Endothelial cell of umbilical vein (primary cell): ENCODE measurements at regions not wholly inside any gene's neighbourhood (a gene's known extent, or its start where the extent isn't known, plus 50 kb on each side); places are given as distances from the start of the nearest gene placed in this dataset.

Source experiments
- BruUV-seq: library from RNA; stranded (reverse); fragments of 400-500 nt; replicated peaks from 2 replicates; lab custom pipeline; 2021; lab: Mats Ljungman, UMichigan
- CTCF ChIA-PET: fragments of 300-600, 350-600 bp; sonication (Branson Sonifier 250); formaldehyde crosslinking; loops from one replicate; lab custom pipeline; 2021; ENCODE audit warnings: antibody characterized with exemption, inconsistent platforms; lab: Charles Lee
- POLR2A ChIA-PET: fragments of 300-600, 350-600 bp; sonication (Branson Sonifier 250); formaldehyde crosslinking; loops from one replicate; lab custom pipeline; 2021; ENCODE audit warnings: antibody characterized with exemption, inconsistent platforms; lab: Charles Lee
- DNase-seq: peaks from one replicate; pipeline ENCODE4 v3.0.0-alpha.2; 2011; ENCODE audit warnings: low read depth, low spot score
- FAIRE-seq: peaks from 2 replicates; lab custom pipeline; 2011; peaks lifted over from hg19 to GRCh38; lab: Jason Lieb, UNC
- H2AFZ ChIP-seq: 2 replicates; pipeline ENCODE4 v1.6.0; 2012; ENCODE audit warnings: low read depth, low read length, control low read depth, inconsistent platforms
- H3K27ac ChIP-seq: 2 replicates; pipeline ENCODE4 v1.5.1; 2011; ENCODE audit warnings: low read depth, mild to moderate bottlenecking, control low read depth, low read length, moderate library complexity; ENCODE audit not compliant: insufficient read depth
- H3K27me3 ChIP-seq, 2 experiments: 2 replicates each; pipeline versions ENCODE4 v1.6.0 to v1.6.1; 2011; ENCODE audit warnings: low read length in 2 of 2, mixed read lengths in 1 of 2; ENCODE audit not compliant: control insufficient read depth in 2 of 2, insufficient read depth in 2 of 2
- H3K36me3 ChIP-seq, 2 experiments: 2 replicates in 1 of 2; 3 replicates in 1 of 2; pipeline ENCODE4 v1.5.1; 2011; ENCODE audit warnings: low read length in 2 of 2, mild to moderate bottlenecking in 1 of 2, moderate library complexity in 1 of 2; ENCODE audit not compliant: control insufficient read depth in 2 of 2, insufficient read depth in 2 of 2; ENCODE audit errors: extremely low read depth in 1 of 2
- H3K4me1 ChIP-seq: 3 replicates; pipeline ENCODE4 v1.5.1; 2011; ENCODE audit warnings: mild to moderate bottlenecking, low read length; ENCODE audit not compliant: control insufficient read depth, insufficient read depth; ENCODE audit errors: extremely low read depth
- H3K4me2 ChIP-seq: 2 replicates; pipeline ENCODE4 v1.6.1; 2011; ENCODE audit warnings: low read length, control low read depth, mixed read lengths; ENCODE audit not compliant: insufficient read depth
- H3K4me3 ChIP-seq, 3 experiments: fragments of 200-600 bp in 1 of 3; sonication (generic), shearing (Covaris generic) in 1 of 3; replicated peaks in 1 of 3; 2 replicates each; pipeline ENCODE4 v1.5.1; 2011 to 2016; ENCODE audit warnings: control low read depth in 3 of 3, low read length in 3 of 3, mild to moderate bottlenecking in 2 of 3, inconsistent platforms in 1 of 3, low read depth in 1 of 3, moderate library complexity in 1 of 3; ENCODE audit not compliant: insufficient read depth in 1 of 3
- H3K79me2 ChIP-seq: 2 replicates; pipeline ENCODE4 v1.6.0; 2012; ENCODE audit warnings: low read length, inconsistent platforms; ENCODE audit not compliant: control insufficient read depth, insufficient read depth
- H3K9ac ChIP-seq: replicated peaks from 2 replicates; pipeline ENCODE3; 2011; ENCODE audit warnings: low read length, control low read depth; ENCODE audit not compliant: insufficient read depth; ENCODE audit errors: extremely low read depth
- H3K9me1 ChIP-seq: replicated peaks from 3 replicates; pipeline ENCODE4 v1.6.0; 2011; ENCODE audit warnings: mild to moderate bottlenecking, low read length; ENCODE audit not compliant: control insufficient read depth, insufficient read depth; ENCODE audit errors: extremely low read depth
- H3K9me3 ChIP-seq: replicated peaks from 2 replicates; pipeline ENCODE4 v1.5.1; 2012; ENCODE audit warnings: low read length, inconsistent platforms; ENCODE audit not compliant: control insufficient read depth, insufficient read depth
- H4K20me1 ChIP-seq: replicated peaks from 2 replicates; pipeline ENCODE3; 2011; ENCODE audit warnings: mild to moderate bottlenecking, low read length; ENCODE audit not compliant: control insufficient read depth, insufficient read depth; ENCODE audit errors: extremely low read depth
- EZH2 ChIP-seq: IDR thresholded peaks from 2 replicates; pipeline ENCODE4 v1.6.1; 2012; ENCODE audit warnings: borderline replicate concordance, low read depth, mild to moderate bottlenecking, moderate library complexity, low read length, inconsistent platforms; ENCODE audit not compliant: severe bottlenecking
- FOS ChIP-seq: IDR thresholded peaks from 2 replicates; pipeline ENCODE4 v1.6.1; 2011; ENCODE audit warnings: mild to moderate bottlenecking, low read length, moderate library complexity, borderline replicate concordance; ENCODE audit not compliant: insufficient read depth
- GATA2 ChIP-seq: IDR thresholded peaks from 2 replicates; pipeline ENCODE4 v1.7.0; 2011; ENCODE audit warnings: low read depth, mild to moderate bottlenecking, moderate library complexity, mixed read lengths, low read length; ENCODE audit not compliant: insufficient read length, insufficient read depth
- JUN ChIP-seq: IDR thresholded peaks from 2 replicates; pipeline ENCODE4 v1.6.1; 2011; ENCODE audit warnings: borderline replicate concordance, low read depth; ENCODE audit not compliant: insufficient read length, insufficient read depth
- MYC ChIP-seq: IDR thresholded peaks from one replicate; pipeline ENCODE4 v1.6.1; 2011; ENCODE audit warnings: mild to moderate bottlenecking, low read depth, low read length
- POLR2A ChIP-seq: IDR thresholded peaks from 2 replicates; pipeline ENCODE4 v1.6.1; 2012; ENCODE audit warnings: low read depth, mild to moderate bottlenecking, control low read depth, low read length
- POLR2AphosphoS5 ChIP-seq: IDR thresholded peaks from 2 replicates; pipeline ENCODE4 v1.6.1; 2012; ENCODE audit warnings: low read depth, mild to moderate bottlenecking, control low read depth, low read length, moderate library complexity; ENCODE audit not compliant: insufficient read depth
- dilution Hi-C: fragments of 300-500 bp; cut with MboI; formaldehyde crosslinking; loops from one replicate; pipeline ENCODE4 v1.15.0; 2019; ENCODE audit warnings: low sequenced_read_pairs; ENCODE audit not compliant: extremely low pct_ligation_motif_present
- intact Hi-C: fragments of 100-400 bp; cut with micrococcal nuclease; formaldehyde crosslinking; loops from one replicate; pipeline ENCODE4 v1.10.0; 2022
- TF ChIP-seq, protein P1 (sequence below), 2 donors: IDR thresholded peaks; 1 replicate in 1 of 2; 2 replicates in 1 of 2; pipeline ENCODE4 v1.5.1; 2011; ENCODE audit warnings: low read length in 2 of 2, mild to moderate bottlenecking in 2 of 2, moderate library complexity in 2 of 2, control low read depth in 1 of 2, inconsistent platforms in 1 of 2, low read depth in 1 of 2; ENCODE audit not compliant: insufficient read depth in 1 of 2; ENCODE audit errors: extremely low read depth in 1 of 2
- TF ChIP-seq, protein P2 (sequence below): IDR thresholded peaks from 2 replicates; pipeline ENCODE4 v1.6.1; 2011; ENCODE audit not compliant: insufficient read depth, insufficient read length

DNA sequence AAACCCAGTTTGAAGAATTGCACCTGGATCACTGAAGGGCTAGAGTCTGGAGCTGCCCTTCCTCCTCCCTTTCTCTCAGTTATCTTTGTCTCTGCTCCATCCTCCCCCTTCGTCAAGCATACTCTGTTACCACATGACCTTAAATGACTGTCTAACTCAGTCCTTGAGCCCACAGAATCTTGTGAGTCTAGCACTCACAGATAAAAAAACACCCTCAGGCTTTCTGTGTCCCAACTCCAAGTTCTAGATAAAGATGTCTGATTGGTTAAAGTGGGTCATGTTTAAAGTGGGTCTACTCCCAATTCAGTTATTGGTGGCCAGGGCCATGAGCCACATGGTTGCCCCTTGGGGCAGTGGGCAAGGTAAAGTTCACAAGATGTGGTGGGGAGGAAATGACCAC is 53.5 kb upstream of the CYP1B1 start:
- H3K9me3 ChIP-seq = no peaks in the 10 kb centered on the region
- TF ChIP-seq, protein P1, sequence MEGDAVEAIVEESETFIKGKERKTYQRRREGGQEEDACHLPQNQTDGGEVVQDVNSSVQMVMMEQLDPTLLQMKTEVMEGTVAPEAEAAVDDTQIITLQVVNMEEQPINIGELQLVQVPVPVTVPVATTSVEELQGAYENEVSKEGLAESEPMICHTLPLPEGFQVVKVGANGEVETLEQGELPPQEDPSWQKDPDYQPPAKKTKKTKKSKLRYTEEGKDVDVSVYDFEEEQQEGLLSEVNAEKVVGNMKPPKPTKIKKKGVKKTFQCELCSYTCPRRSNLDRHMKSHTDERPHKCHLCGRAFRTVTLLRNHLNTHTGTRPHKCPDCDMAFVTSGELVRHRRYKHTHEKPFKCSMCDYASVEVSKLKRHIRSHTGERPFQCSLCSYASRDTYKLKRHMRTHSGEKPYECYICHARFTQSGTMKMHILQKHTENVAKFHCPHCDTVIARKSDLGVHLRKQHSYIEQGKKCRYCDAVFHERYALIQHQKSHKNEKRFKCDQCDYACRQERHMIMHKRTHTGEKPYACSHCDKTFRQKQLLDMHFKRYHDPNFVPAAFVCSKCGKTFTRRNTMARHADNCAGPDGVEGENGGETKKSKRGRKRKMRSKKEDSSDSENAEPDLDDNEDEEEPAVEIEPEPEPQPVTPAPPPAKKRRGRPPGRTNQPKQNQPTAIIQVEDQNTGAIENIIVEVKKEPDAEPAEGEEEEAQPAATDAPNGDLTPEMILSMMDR (IDR thresholded peaks at IDR 0.05; ENCODE audit: extremely low read depth in 1 of 2, insufficient read depth in 1 of 2, low read depth in 1 of 2, low read length in 2 of 2) = no peak
- TF ChIP-seq POLR2A = no peak
- H3K9ac ChIP-seq = no peak overlapping the region
- H3K4me2 ChIP-seq = no peak overlapping the region
- H3K4me3 ChIP-seq = no peak overlapping the region
- BruUV-seq = no TSS peak
- no peaks in the 10 kb centered on the region for H3K4me1 ChIP-seq
- H4K20me1 ChIP-seq = no peaks in the 10 kb centered on the region
- H3K27ac ChIP-seq = no peak overlapping the region
- CTCF ChIA-PET = interaction anchor here (1.1 kb wide), 1 partner anchor 16 kb away, joined by 3 read pairs; no protein-coding TSS in a partner anchor
- POLR2A ChIA-PET = no interaction called here
- intact Hi-C loops = no loop called here
- H3K36me3 ChIP-seq = no peaks in the 10 kb centered on the region
- dilution Hi-C loops = no loop called here
- H3K9me1 ChIP-seq = no peaks in the 10 kb centered on the region
- H3K79me2 ChIP-seq = no peaks in the 10 kb centered on the region
- peaks cover 0 to 3% of the 10 kb centered on the region in 2 experiments for H3K27me3 ChIP-seq
- no peak overlapping the region for H2AFZ ChIP-seq
- DNase-seq (no peak), FAIRE-seq (no peak)

DNA sequence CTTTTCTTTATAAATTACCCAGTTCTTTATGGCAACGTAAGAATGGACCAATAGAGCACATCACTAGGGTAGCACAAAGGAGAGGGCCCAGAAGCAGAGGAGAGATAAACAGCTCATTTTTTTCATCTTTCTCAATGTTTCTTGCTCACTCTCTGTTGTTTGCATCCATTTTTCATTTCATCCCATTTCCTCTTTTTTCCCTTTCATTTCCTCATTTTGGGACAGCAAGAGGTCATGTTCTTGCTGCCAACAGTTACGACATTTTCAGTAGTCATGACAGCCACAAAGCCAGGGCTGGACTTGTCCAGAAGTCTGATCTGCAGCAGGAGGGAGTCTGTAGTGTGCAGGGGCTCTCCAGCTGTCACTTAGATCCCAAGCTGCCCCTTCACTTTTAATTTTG is 52.7 kb upstream of the CYP1B1 start:
- no peaks in the 10 kb centered on the region for H3K36me3 ChIP-seq
- FAIRE-seq (no peak), DNase-seq (no peak)
- ChIA-PET CTCF (interaction anchor here (1.1 kb wide), 1 partner anchor 15 kb away, joined by 3 read pairs; no protein-coding TSS in a partner anchor), POLR2A (no interaction called here)
- H3K9me1 ChIP-seq = no peaks in the 10 kb centered on the region
- H3K4me1 ChIP-seq = no peaks in the 10 kb centered on the region
- dilution Hi-C loops = no loop called here
- H4K20me1 ChIP-seq = no peaks in the 10 kb centered on the region
- no peak overlapping the region for H3K9ac ChIP-seq
- no peaks in the 10 kb centered on the region for H3K9me3 ChIP-seq
- no peaks in the 10 kb centered on the region for H3K79me2 ChIP-seq
- intact Hi-C loops = no loop called here
- BruUV-seq = no TSS peak
- no peak overlapping the region for H3K27ac ChIP-seq
- H3K4me2 ChIP-seq = no peak overlapping the region
- peaks cover 0 to 3% of the 10 kb centered on the region in 2 experiments for H3K27me3 ChIP-seq
- H2AFZ ChIP-seq = no peak overlapping the region
- H3K4me3 ChIP-seq = no peak overlapping the region
- TF ChIP-seq, protein P2, sequence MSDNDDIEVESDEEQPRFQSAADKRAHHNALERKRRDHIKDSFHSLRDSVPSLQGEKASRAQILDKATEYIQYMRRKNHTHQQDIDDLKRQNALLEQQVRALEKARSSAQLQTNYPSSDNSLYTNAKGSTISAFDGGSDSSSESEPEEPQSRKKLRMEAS = no peak
- TF ChIP-seq EZH2 (no peak), JUN (no peak), GATA2 (no peak), POLR2A (no peak), FOS (no peak), POLR2AphosphoS5 (no peak), MYC (no peak)
- TF ChIP-seq, protein P1 (IDR thresholded peaks at IDR 0.05; ENCODE audit: extremely low read depth in 1 of 2, insufficient read depth in 1 of 2, low read depth in 1 of 2, low read length in 2 of 2) = no peak
